Body of pancreas (tissue), 4 donors: ENCODE measurements at regions not wholly inside any gene's neighbourhood (a gene's known extent, or its start where the extent isn't known, plus 50 kb on each side); places are given as distances from the start of the nearest gene placed in this dataset.

Experiments
- ATAC-seq: fragments of 150-250 bp; one replicate; pipeline ENCODE4 v1.9.1; 2016
- DNase-seq, 4 donors: peaks; one replicate each; pipeline ENCODE4 v3.0.0-alpha.2; 2019
- H3K27ac ChIP-seq, 4 donors: fragments of 200-600 bp; sonication (generic); 1 replicate in 3 of 4; 2 replicates in 1 of 4; pipeline versions ENCODE4 v1.5.1 to v1.6.1; 2016 to 2019; ENCODE audit warnings: mild to moderate bottlenecking in 1 of 4, mixed read lengths in 1 of 4, moderate library complexity in 1 of 4
- H3K27me3 ChIP-seq, 2 donors: fragments of 200-600 bp; sonication (generic); one replicate each; pipeline ENCODE4 v1.6.0; 2016; ENCODE audit warnings: mild to moderate bottlenecking in 1 of 2
- H3K36me3 ChIP-seq, 2 donors: fragments of 200-600 bp; sonication (generic); replicated peaks in 1 of 2; 2 replicates each; pipeline ENCODE4 v1.5.1; 2016; ENCODE audit warnings: low read depth in 2 of 2; ENCODE audit not compliant: insufficient read depth in 1 of 2
- H3K4me1 ChIP-seq: fragments of 200-600 bp; sonication (generic); one replicate; pipeline ENCODE4 v1.6.0; 2016
- H3K4me3 ChIP-seq, 2 donors: fragments of 200-600 bp; sonication (generic); 1 replicate in 1 of 2; 2 replicates in 1 of 2; pipeline ENCODE4 v1.5.1; 2016 to 2019
- H3K9me3 ChIP-seq, 3 donors: fragments of 200-600 bp; sonication (generic); 1 replicate in 2 of 3; 2 replicates in 1 of 3; pipeline ENCODE4 v1.5.1; 2016
- POLR2A ChIP-seq, 3 donors: fragments of 450-650 bp; IDR thresholded peaks; one replicate each; pipeline ENCODE4 v1.6.1; 2016; ENCODE audit warnings: antibody characterized with exemption in 3 of 3, mild to moderate bottlenecking in 2 of 3
- WGBS, 2 donors: methylation state at CpG; one replicate each; pipeline ENCODE4 v1.1.5; 2017; 5-methylcytosine and 5-hydroxymethylcytosine counted together
- intact Hi-C: fragments of 100-400 bp; cut with DNase I; formaldehyde crosslinking; loops from one replicate; pipeline ENCODE4 v1.15.1; 2023
- TF ChIP-seq, protein P1 (sequence below), 7 experiments: fragments of 450-650 bp in 4 of 7; fragments of 200-600 bp in 3 of 7; sonication (generic) in 3 of 7; IDR thresholded peaks; one replicate each; pipeline ENCODE4 v1.5.1; 2016 to 2019; ENCODE audit warnings: antibody characterized with exemption in 7 of 7

DNA sequence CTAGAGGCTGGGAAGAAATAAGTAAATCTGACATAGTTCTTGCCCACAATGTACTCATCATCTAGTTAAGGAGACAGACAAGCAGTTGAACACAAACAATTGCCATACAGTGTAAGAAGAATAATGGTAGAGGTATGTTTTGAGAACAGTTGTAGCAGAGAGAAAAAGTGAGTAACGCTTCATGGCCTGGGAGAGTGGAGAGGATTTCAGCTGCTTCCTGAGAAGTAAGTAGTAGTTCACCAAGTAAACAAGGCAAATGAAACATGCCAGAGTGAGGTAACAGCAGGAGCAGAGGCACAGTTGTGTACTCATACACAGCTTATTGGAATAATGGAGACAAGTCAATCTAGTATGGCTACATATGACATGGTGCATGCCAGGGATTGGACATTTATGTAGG lies 53.6 kb upstream of the RAP2C start:
- 80 to 93% methylated on average over 1 of the region's 1 CpG for WGBS, 2 donors
- intact Hi-C loops = no loop called here

DNA sequence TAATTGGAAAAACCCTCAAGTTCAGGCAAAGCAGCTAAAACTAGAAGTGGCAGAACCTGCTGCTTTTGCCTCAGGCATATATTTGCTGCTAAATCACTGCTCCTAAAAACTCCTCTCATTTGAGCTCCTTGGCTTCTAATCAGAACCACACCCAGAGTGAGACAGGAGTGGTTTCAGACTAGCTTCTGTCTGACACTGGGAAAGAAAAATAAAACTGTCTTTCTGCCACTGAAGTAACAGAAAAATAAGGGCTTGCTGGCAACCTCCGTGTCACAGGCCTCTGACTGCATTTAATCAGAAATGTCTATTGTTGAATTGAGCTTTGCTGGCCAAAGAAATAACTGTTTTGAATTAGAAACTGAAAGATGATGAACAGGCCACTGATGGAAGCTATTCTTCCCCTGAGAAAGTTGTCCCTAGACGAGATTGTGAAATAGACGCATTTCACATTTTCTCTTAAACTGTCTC lies 52.1 kb upstream of the RAP2C start:
- H3K4me1 ChIP-seq = peaks cover 8% of the 10 kb centered on the region
- H3K27me3 ChIP-seq = no peaks in the 10 kb centered on the region
- no peak for TF ChIP-seq POLR2A (IDR thresholded peaks at IDR 0.05)
- TF ChIP-seq, protein P1, sequence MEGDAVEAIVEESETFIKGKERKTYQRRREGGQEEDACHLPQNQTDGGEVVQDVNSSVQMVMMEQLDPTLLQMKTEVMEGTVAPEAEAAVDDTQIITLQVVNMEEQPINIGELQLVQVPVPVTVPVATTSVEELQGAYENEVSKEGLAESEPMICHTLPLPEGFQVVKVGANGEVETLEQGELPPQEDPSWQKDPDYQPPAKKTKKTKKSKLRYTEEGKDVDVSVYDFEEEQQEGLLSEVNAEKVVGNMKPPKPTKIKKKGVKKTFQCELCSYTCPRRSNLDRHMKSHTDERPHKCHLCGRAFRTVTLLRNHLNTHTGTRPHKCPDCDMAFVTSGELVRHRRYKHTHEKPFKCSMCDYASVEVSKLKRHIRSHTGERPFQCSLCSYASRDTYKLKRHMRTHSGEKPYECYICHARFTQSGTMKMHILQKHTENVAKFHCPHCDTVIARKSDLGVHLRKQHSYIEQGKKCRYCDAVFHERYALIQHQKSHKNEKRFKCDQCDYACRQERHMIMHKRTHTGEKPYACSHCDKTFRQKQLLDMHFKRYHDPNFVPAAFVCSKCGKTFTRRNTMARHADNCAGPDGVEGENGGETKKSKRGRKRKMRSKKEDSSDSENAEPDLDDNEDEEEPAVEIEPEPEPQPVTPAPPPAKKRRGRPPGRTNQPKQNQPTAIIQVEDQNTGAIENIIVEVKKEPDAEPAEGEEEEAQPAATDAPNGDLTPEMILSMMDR (IDR thresholded peaks at IDR 0.05) = no peak
- intact Hi-C loops = no loop called here
- no peaks in the 10 kb centered on the region for H3K36me3 ChIP-seq
- H3K4me3 ChIP-seq = no peak overlapping the region
- WGBS, 2 donors = 40% methylated on average over 3 of the region's 3 CpGs
- DNase-seq = no peak
- no peak for ATAC-seq
- no peaks in the 10 kb centered on the region for H3K9me3 ChIP-seq
- no peak overlapping the region for H3K27ac ChIP-seq

More for the DNA sequence above, 53.6 kb upstream of the RAP2C start:
- Histone ChIP-seq H3K4me1 (peaks cover 5% of the 10 kb centered on the region), H3K9me3 (no peaks in the 10 kb centered on the region), H3K27ac (no peak overlapping the region), H3K36me3 (no peaks in the 10 kb centered on the region), H3K4me3 (no peak overlapping the region), H3K27me3 (no peaks in the 10 kb centered on the region)
- no peak for ATAC-seq
- no peak for DNase-seq
- TF ChIP-seq, protein P1 (IDR thresholded peaks at IDR 0.05) = no peak
- TF ChIP-seq POLR2A (IDR thresholded peaks at IDR 0.05) = no peak

DNA sequence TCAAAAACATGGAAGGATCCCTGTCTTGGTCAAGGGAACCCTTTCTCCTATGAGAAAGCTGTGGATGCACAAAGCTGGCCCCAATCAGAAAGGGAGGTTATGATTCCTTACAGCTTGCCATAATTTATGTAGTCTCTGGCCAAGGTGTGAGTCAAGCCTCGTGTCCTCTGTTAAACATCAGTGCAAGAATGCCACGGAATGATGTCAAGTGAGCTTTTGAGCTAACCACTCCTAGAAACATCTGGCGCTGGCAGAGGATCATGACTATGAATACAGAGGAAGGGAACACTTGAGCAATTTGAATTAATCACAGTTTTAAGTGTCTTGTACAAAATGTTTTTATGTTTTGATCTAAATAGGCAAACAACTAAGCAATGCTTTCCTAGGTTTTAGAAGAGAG lies 51.5 kb upstream of the RAP2C start:
- H3K27ac ChIP-seq = no peak overlapping the region
- intact Hi-C loops = no loop called here
- ATAC-seq (peak; percentile 52), DNase-seq (peak in 3 of 4 donors; percentile 14 to 50 (median 23))
- no peaks in the 10 kb centered on the region for H3K36me3 ChIP-seq
- H3K4me1 ChIP-seq = peaks cover 8% of the 10 kb centered on the region
- H3K27me3 ChIP-seq = no peaks in the 10 kb centered on the region
- H3K9me3 ChIP-seq = no peaks in the 10 kb centered on the region
- no peak for TF ChIP-seq POLR2A (IDR thresholded peaks at IDR 0.05)
- TF ChIP-seq, protein P1 (IDR thresholded peaks at IDR 0.05) = no peak
- 55 to 57% methylated on average over 3 of the region's 3 CpGs for WGBS, 2 donors
- H3K4me3 ChIP-seq = no peak overlapping the region

DNA sequence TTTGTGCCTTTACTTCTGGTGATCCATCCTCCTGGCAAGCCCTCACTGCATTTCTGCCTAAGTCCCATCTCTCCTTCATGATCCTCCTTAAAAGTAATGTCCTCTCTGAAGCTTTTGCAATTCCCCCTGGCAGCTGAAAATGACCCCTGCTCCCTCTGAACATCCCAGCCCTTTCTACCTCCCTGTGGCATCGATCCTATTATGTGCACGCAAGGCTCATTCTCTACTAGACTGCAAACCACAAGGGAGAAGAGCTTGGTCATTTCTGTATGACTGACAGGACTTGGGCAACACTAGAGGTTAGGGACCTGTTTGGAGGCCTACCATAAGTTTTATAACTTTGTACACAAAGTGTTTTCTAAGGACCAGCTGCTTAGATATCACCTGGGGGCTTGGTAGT lies 50.8 kb upstream of the RAP2C start:
- WGBS, 2 donors = 86% methylated on average over 1 of the region's 2 CpGs; no CpG with 5 or more reads in 1 of the 2 donors
- H3K9me3 ChIP-seq = no peaks in the 10 kb centered on the region
- no peak for ATAC-seq
- no peaks in the 10 kb centered on the region for H3K27me3 ChIP-seq
- no peak overlapping the region for H3K4me3 ChIP-seq
- DNase-seq = no peak
- H3K4me1 ChIP-seq = peaks cover 8% of the 10 kb centered on the region
- intact Hi-C loops = no loop called here
- H3K36me3 ChIP-seq = no peaks in the 10 kb centered on the region
- H3K27ac ChIP-seq = no peak overlapping the region
- no peak for TF ChIP-seq POLR2A (IDR thresholded peaks at IDR 0.05)
- TF ChIP-seq, protein P1 (IDR thresholded peaks at IDR 0.05) = no peak
